IMR-90 (cell line): ENCODE measurements at regions not wholly inside any gene's neighbourhood (a gene's known extent, or its start where the extent isn't known, plus 50 kb on each side); places are given as distances from the start of the nearest gene placed in this dataset.

Experiments
- ATAC-seq: fragments of 200-7000 bp; cut with Tn5 transposase; 2 replicates; pipeline ENCODE4 v1.9.1; 2020; ENCODE audit warnings: low read depth, mild to moderate bottlenecking, moderate library complexity
- BruUV-seq: library from RNA; stranded (reverse); fragments of 400-500 nt; replicated peaks from 2 replicates; lab custom pipeline; 2021; lab: Mats Ljungman, UMichigan
- CTCF ChIA-PET: fragments of 300-600 bp; formaldehyde crosslinking; extraction: SDS; loops from one replicate; lab custom pipeline; 2021; ENCODE audit warnings: antibody characterized with exemption; lab: Yijun Ruan, JAX
- POLR2A ChIA-PET: fragments of 300-600 bp; sonication (Branson Sonifier 250); formaldehyde crosslinking; loops from one replicate; lab custom pipeline; 2022; ENCODE audit warnings: antibody characterized with exemption; ENCODE audit not compliant: unreplicated experiment; lab: Charles Lee
- DNase-seq: peaks from one replicate; pipeline ENCODE4 v3.0.0; 2013
- H2AFZ ChIP-seq: replicated peaks from 2 replicates; pipeline ENCODE3; 2013; ENCODE audit warnings: low read length, mild to moderate bottlenecking; ENCODE audit not compliant: poor library complexity
- H2AK5ac ChIP-seq: 2 replicates; pipeline ENCODE4 v1.6.1; 2013; ENCODE audit warnings: low read depth, low read length, inconsistent platforms
- H2AK9ac ChIP-seq: replicated peaks from 2 replicates; pipeline ENCODE3; 2013; ENCODE audit warnings: mild to moderate bottlenecking, low read depth, low read length, moderate library complexity; ENCODE audit not compliant: poor library complexity
- H2BK120ac ChIP-seq: 2 replicates; pipeline ENCODE4 v1.6.1; 2013; ENCODE audit warnings: low read depth, low read length, inconsistent platforms
- H2BK15ac ChIP-seq: 3 replicates; pipeline ENCODE4 v1.6.1; 2013; ENCODE audit warnings: low read depth, low read length, inconsistent platforms
- H2BK20ac ChIP-seq: 2 replicates; pipeline ENCODE4 v1.6.1; 2013; ENCODE audit warnings: low read depth, mild to moderate bottlenecking, inconsistent platforms, low read length, moderate library complexity
- H2BK5ac ChIP-seq: 2 replicates; pipeline ENCODE4 v1.6.1; 2013; ENCODE audit warnings: mild to moderate bottlenecking, low read depth, low read length, inconsistent platforms; ENCODE audit not compliant: poor library complexity, severe bottlenecking
- H3K14ac ChIP-seq: replicated peaks from 2 replicates; pipeline ENCODE4 v1.6.1; 2013; ENCODE audit warnings: low read depth, low read length, inconsistent platforms
- H3K18ac ChIP-seq: 2 replicates; pipeline ENCODE4 v1.6.1; 2013; ENCODE audit warnings: low read depth, low read length, control low read depth
- H3K23ac ChIP-seq: 2 replicates; pipeline ENCODE4 v1.6.1; 2013; ENCODE audit warnings: low read depth, low read length, inconsistent platforms
- H3K27ac ChIP-seq: 2 replicates; pipeline ENCODE4 v1.5.1; 2013; ENCODE audit warnings: mild to moderate bottlenecking, control low read depth, low read length; ENCODE audit not compliant: insufficient read depth
- H3K27me3 ChIP-seq: 2 replicates; pipeline ENCODE4 v1.6.1; 2013; ENCODE audit warnings: low read length; ENCODE audit not compliant: control insufficient read depth, insufficient read depth
- H3K36me3 ChIP-seq: 2 replicates; pipeline ENCODE4 v1.6.1; 2013; ENCODE audit warnings: low read length, mixed read lengths; ENCODE audit not compliant: control insufficient read depth, insufficient read depth
- H3K4ac ChIP-seq: 2 replicates; pipeline ENCODE4 v1.6.1; 2013; ENCODE audit warnings: low read depth, low read length, inconsistent platforms
- H3K4me1 ChIP-seq: 2 replicates; pipeline ENCODE4 v1.6.1; 2013; ENCODE audit warnings: low read length, mixed read lengths; ENCODE audit not compliant: control insufficient read depth, insufficient read depth
- H3K4me2 ChIP-seq: 2 replicates; pipeline ENCODE4 v1.6.1; 2013; ENCODE audit warnings: low read depth, mild to moderate bottlenecking, control low read depth, low read length, moderate library complexity
- H3K4me3 ChIP-seq: 2 replicates; pipeline ENCODE4 v1.5.1; 2013; ENCODE audit warnings: low read depth, mild to moderate bottlenecking, control low read depth, low read length, moderate library complexity; ENCODE audit not compliant: insufficient read depth
- H3K56ac ChIP-seq: 2 replicates; pipeline ENCODE4 v1.6.1; 2013; ENCODE audit warnings: low read length, inconsistent platforms; ENCODE audit not compliant: insufficient read depth; ENCODE audit errors: extremely low read depth
- H3K79me1 ChIP-seq, 2 experiments: 2 replicates each; pipeline ENCODE4 v1.6.1; 2013; ENCODE audit warnings: low read length in 2 of 2, inconsistent platforms in 1 of 2, low read depth in 1 of 2
- H3K9ac ChIP-seq: 2 replicates; pipeline ENCODE4 v1.6.1; 2013; ENCODE audit warnings: low read depth, low read length, control low read depth
- H3K9me1 ChIP-seq: 2 replicates; pipeline ENCODE4 v1.6.1; 2013; ENCODE audit warnings: low read length, inconsistent platforms; ENCODE audit not compliant: insufficient read depth
- H3K9me3 ChIP-seq: 2 replicates; pipeline ENCODE4 v1.6.1; 2013; ENCODE audit warnings: low read length; ENCODE audit not compliant: control insufficient read depth, insufficient read depth
- H4K20me1 ChIP-seq: 2 replicates; pipeline ENCODE4 v1.6.1; 2013; ENCODE audit warnings: low read length, inconsistent platforms; ENCODE audit not compliant: insufficient read depth
- H4K5ac ChIP-seq: 2 replicates; pipeline ENCODE4 v1.6.1; 2013; ENCODE audit warnings: mild to moderate bottlenecking, low read depth, low read length, control low read depth
- H4K8ac ChIP-seq, 2 experiments: 2 replicates each; pipeline ENCODE4 v1.6.1; 2013; ENCODE audit warnings: low read depth in 2 of 2, low read length in 2 of 2, control low read depth in 1 of 2, inconsistent platforms in 1 of 2
- H4K91ac ChIP-seq: 2 replicates; pipeline ENCODE4 v1.6.1; 2013; ENCODE audit warnings: low read depth, low read length, inconsistent platforms; ENCODE audit not compliant: insufficient read depth
- BHLHE40 ChIP-seq: fragments of 150-350 bp; IDR thresholded peaks from 2 replicates; pipeline ENCODE4 v1.6.1; 2016; ENCODE audit warnings: mild to moderate bottlenecking, low read depth, low read length
- MXI1 ChIP-seq: IDR thresholded peaks from 2 replicates; pipeline ENCODE4 v1.6.1; 2012; ENCODE audit warnings: low read depth, mild to moderate bottlenecking, low read length, moderate library complexity, borderline replicate concordance
- SMC3 ChIP-seq: fragments of 150-350 bp; IDR thresholded peaks from 2 replicates; pipeline ENCODE4 v1.6.1; 2016; ENCODE audit warnings: low read depth, mild to moderate bottlenecking, antibody characterized with exemption, low read length, moderate library complexity
- WGBS, 2 experiments: methylation state at CpG; one replicate each; pipeline versions ENCODE4 v1.1.5 to v1.1.7; 2013; ENCODE audit warnings: missing lambda C conversion rate in 2 of 2; ENCODE audit not compliant: insufficient read length in 1 of 2; ENCODE audit errors: extremely low coverage in 2 of 2; 5-methylcytosine and 5-hydroxymethylcytosine counted together
- dilution Hi-C: fragments of 300-500 bp; cut with HindIII; formaldehyde crosslinking; loops from one replicate; pipeline ENCODE4 v1.14.3; 2018; ENCODE audit warnings: low sequenced_read_pairs; ENCODE audit not compliant: unreplicated experiment
- in situ Hi-C: fragments of 300-500 bp; cut with MboI; formaldehyde crosslinking; loops from 3 replicates; pipeline ENCODE4 v1.14.3; 2019; ENCODE audit warnings: low sequenced_read_pairs, inconsistent platforms, mixed read lengths
- intact Hi-C: fragments of 100-400 bp; cut with micrococcal nuclease; formaldehyde crosslinking; loops from 2 replicates; pipeline ENCODE4 v1.10.0; 2022
- TF ChIP-seq, protein P1 (sequence below): fragments of 150-350 bp; IDR thresholded peaks from 2 replicates; pipeline ENCODE4 v1.6.1; 2016; ENCODE audit warnings: low read depth, mild to moderate bottlenecking, low read length, moderate library complexity, borderline replicate concordance

DNA sequence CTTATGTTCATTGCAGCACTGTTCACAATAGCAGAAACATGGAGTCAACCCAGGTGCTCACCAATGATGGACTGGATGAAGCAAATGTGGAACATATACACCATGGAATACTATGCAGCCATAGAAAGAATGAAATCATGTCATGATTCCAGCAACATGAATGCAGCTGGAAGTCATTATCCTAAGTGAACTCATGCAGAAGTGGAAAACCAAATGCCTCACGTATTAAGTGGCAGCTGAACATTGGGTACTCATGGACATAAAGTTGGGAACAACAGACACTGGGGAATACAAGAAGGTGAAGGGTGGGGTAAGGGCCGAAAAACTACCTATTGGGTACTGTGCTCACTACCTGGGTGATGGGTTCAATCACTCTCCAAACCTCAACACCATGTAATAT, 915.9 kb downstream of the UQCRFS1 start:
- no peak overlapping the region for H3K4ac ChIP-seq
- no CpG with 5 or more reads among the region's 2 CpGs for WGBS, 2 experiments
- H3K14ac ChIP-seq, result no peak overlapping the region
- H3K4me1 ChIP-seq, result no peaks in the 10 kb centered on the region
- in situ Hi-C loops, result no loop called here
- ATAC-seq (no peak), DNase-seq (no peak)
- H2BK20ac ChIP-seq, result no peak overlapping the region
- dilution Hi-C loops, result no loop called here
- no peak overlapping the region for H3K4me3 ChIP-seq
- H3K23ac ChIP-seq, result no peak overlapping the region
- H2BK5ac ChIP-seq, result no peak overlapping the region
- POLR2A ChIA-PET, result no interaction called here
- H4K5ac ChIP-seq, result no peak overlapping the region
- no peak overlapping the region for H3K27ac ChIP-seq
- H3K36me3 ChIP-seq, result no peaks in the 10 kb centered on the region
- H2BK120ac ChIP-seq, result no peak overlapping the region
- H2AFZ ChIP-seq, result no peak overlapping the region
- no peak overlapping the region for H3K56ac ChIP-seq
- H2AK5ac ChIP-seq, result no peak overlapping the region
- H2AK9ac ChIP-seq, result no peak overlapping the region
- H3K9me3 ChIP-seq, result peaks cover 42% of the 10 kb centered on the region
- H3K9ac ChIP-seq, result no peak overlapping the region
- no peaks in the 10 kb centered on the region for H3K27me3 ChIP-seq
- CTCF ChIA-PET, result no interaction called here
- H4K91ac ChIP-seq, result no peak overlapping the region
- TF ChIP-seq, protein P1, sequence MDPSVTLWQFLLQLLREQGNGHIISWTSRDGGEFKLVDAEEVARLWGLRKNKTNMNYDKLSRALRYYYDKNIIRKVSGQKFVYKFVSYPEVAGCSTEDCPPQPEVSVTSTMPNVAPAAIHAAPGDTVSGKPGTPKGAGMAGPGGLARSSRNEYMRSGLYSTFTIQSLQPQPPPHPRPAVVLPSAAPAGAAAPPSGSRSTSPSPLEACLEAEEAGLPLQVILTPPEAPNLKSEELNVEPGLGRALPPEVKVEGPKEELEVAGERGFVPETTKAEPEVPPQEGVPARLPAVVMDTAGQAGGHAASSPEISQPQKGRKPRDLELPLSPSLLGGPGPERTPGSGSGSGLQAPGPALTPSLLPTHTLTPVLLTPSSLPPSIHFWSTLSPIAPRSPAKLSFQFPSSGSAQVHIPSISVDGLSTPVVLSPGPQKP, result no peak
- TF ChIP-seq BHLHE40 (no peak), SMC3 (no peak), MXI1 (no peak)
- no peak overlapping the region for H2BK15ac ChIP-seq
- H3K79me1 ChIP-seq, result no peaks in the 10 kb centered on the region
- intact Hi-C loops, result no loop called here
- no peak overlapping the region for H3K4me2 ChIP-seq
- no peak overlapping the region for H4K8ac ChIP-seq
- no peak overlapping the region for H3K18ac ChIP-seq
- no TSS peak for BruUV-seq
- H3K9me1 ChIP-seq, result no peaks in the 10 kb centered on the region
- H4K20me1 ChIP-seq, result no peaks in the 10 kb centered on the region
